ENCODE measurements at regions not wholly inside any gene's neighbourhood (a gene's known extent, or its start where the extent isn't known, plus 50 kb on each side); places are given as distances from the start of the nearest gene placed in this dataset.

- no peak for DNase-seq
- H3K27me3 ChIP-seq: no peaks in the 10 kb centered on the region
- WGBS, 4 donors: 92 to 93% (median 92%) methylated on average over 2 of the region's 2 CpGs
- peaks cover 0 to 7% of the 10 kb centered on the region in 2 donors for H3K36me3 ChIP-seq (replicated peaks in 1 of 2)
- peaks cover 4 to 22% of the 10 kb centered on the region in 2 donors for H3K4me1 ChIP-seq (replicated peaks in 1 of 2)
- no peaks in the 10 kb centered on the region for H3K9me3 ChIP-seq (replicated peaks in 1 of 3)
- TF ChIP-seq POLR2A (IDR thresholded peaks at IDR 0.05) (no peak), CTCF (IDR thresholded peaks at IDR 0.05) (no peak)
- no peak overlapping the region for H3K4me3 ChIP-seq
- intact Hi-C loops (cut with DNase I): no loop called here
- no peak overlapping the region for H3K27ac ChIP-seq
Observed at GRCh38 chr4:20614816-20615215, 85.4 kb upstream of the PACRGL start.

DNA sequence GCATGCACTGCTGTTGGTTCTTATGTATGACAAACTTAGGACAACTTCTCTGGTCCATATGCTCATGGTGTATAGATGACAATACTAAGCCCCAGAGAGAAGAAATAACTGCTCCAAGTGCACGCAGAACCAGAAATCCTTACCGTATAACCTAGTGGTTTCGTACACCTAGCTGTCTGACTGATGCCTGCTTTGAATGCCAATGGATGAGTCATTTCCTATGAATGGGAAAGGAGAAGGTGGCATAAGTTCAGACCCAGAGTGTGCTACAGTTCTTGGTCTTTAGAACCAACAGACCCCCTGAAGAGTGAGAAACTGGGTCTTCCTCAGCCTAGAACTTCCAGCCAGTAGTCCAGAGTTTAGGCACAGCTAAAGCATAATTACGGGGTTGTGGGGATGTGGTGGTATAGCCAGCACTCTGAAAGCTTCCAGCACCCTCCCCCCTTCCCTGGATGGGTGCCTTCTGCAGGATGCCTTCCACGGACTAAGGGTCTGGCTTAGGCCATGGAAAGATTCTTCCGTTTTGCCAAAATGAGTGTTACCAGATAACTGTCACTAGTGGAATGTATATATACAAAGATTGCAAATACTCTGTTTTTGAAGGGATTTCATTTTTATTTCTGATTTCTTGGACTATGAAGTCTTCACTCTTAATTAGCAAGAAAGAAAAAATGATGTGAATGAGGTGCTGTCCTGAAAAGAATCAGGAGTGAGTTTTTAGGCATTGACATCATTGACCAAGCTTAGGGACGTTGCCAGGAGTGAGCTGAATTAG lies 84.6 kb upstream of the PACRGL start:
- Histone ChIP-seq H3K27ac (no peak overlapping the region), H3K9me3 (replicated peaks in 1 of 3) (no peaks in the 10 kb centered on the region), H3K27me3 (no peaks in the 10 kb centered on the region), H3K4me3 (no peak overlapping the region), H3K4me1 (replicated peaks in 1 of 2) (peaks cover 4 to 27% of the 10 kb centered on the region in 2 donors), H3K36me3 (replicated peaks in 1 of 2) (peaks cover 0 to 7% of the 10 kb centered on the region in 2 donors)
- TF ChIP-seq POLR2A (IDR thresholded peaks at IDR 0.05): no peak
- no peak for TF ChIP-seq CTCF (IDR thresholded peaks at IDR 0.05)
- intact Hi-C loops (cut with DNase I): no loop called here
- no peak for DNase-seq
- WGBS, 4 donors: 74 to 89% (median 88%) methylated on average over 6 to 7 of the region's 7 CpGs

- Histone ChIP-seq H3K27me3 (no peaks in the 10 kb centered on the region), H3K4me1 (replicated peaks in 1 of 2) (peaks cover 4 to 31% of the 10 kb centered on the region in 2 donors), H3K36me3 (replicated peaks in 1 of 2) (peaks cover 0 to 3% of the 10 kb centered on the region in 2 donors), H3K27ac (no peak overlapping the region), H3K4me3 (no peak overlapping the region), H3K9me3 (replicated peaks in 1 of 3) (no peaks in the 10 kb centered on the region)
- TF ChIP-seq CTCF (IDR thresholded peaks at IDR 0.05) (no peak), POLR2A (IDR thresholded peaks at IDR 0.05) (no peak)
- DNase-seq: no peak
- intact Hi-C loops (cut with DNase I): no loop called here
Observed at GRCh38 chr4:20616313-20616712, 83.9 kb upstream of the PACRGL start.

DNA sequence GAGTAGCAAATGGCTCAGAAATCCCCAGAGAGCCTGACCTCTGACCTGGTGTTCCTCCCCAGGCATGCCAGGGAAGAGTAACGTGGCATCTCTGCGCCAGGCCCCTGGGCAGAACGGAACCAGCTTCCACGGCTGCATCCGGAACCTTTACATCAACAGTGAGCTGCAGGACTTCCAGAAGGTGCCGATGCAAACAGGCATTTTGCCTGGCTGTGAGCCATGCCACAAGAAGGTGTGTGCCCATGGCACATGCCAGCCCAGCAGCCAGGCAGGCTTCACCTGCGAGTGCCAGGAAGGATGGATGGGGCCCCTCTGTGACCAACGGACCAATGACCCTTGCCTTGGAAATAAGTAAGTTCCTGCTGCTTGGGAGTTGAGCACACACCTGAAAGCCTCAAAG lies 83.4 kb upstream of the PACRGL start:
- WGBS, 4 donors: 88 to 95% (median 93%) methylated on average over 8 of the region's 8 CpGs
- intact Hi-C loops (cut with DNase I): no loop called here
- DNase-seq: no peak
- Histone ChIP-seq H3K9me3 (replicated peaks in 1 of 3) (no peaks in the 10 kb centered on the region), H3K4me1 (replicated peaks in 1 of 2) (peaks cover 4 to 33% of the 10 kb centered on the region in 2 donors), H3K27me3 (no peaks in the 10 kb centered on the region), H3K27ac (no peak overlapping the region), H3K4me3 (no peak overlapping the region), H3K36me3 (replicated peaks in 1 of 2) (no peaks in the 10 kb centered on the region)
- TF ChIP-seq POLR2A (IDR thresholded peaks at IDR 0.05) (no peak), CTCF (IDR thresholded peaks at IDR 0.05) (no peak)
